T-helper 1 cell treated with Interleukin-12 subunit alpha and Interleukin-12 subunit beta and Interleukin-4 antibody, amounts not matched to agents 30 ng/mL and 1 ng/mL, for 36 hours (primary cell): ENCODE measurements at regions not wholly inside any gene's neighbourhood (a gene's known extent, or its start where the extent isn't known, plus 50 kb on each side); places are given as distances from the start of the nearest gene placed in this dataset.

Experiments used
- intact Hi-C: fragments of 100-400 bp; cut with micrococcal nuclease; formaldehyde crosslinking; loops from one replicate; pipeline ENCODE4 v1.15.1; 2024

GRCh38 chr4:65126200-65126599 lies 544.1 kb downstream of the EPHA5 start:
- intact Hi-C loops = no loop called here

- intact Hi-C loops = no loop called here
Measured at GRCh38 chr4:65120287-65120686, 550.0 kb downstream of the EPHA5 start.

GRCh38 chr4:65102419-65102818 lies 567.9 kb downstream of the EPHA5 start:
- intact Hi-C loops = no loop called here

- intact Hi-C loops = no loop called here
Measured at GRCh38 chr4:65096630-65097029, 573.7 kb downstream of the EPHA5 start.

GRCh38 chr4:65089666-65090065 lies 580.6 kb downstream of the EPHA5 start:
- intact Hi-C loops = no loop called here

- intact Hi-C loops = no loop called here
Measured at GRCh38 chr4:65083076-65083475, 587.2 kb downstream of the EPHA5 start.

- intact Hi-C loops = no loop called here
Measured at GRCh38 chr4:65071564-65071963, 598.7 kb downstream of the EPHA5 start.

GRCh38 chr4:65069177-65069576 lies 601.1 kb downstream of the EPHA5 start:
- intact Hi-C loops = no loop called here

- intact Hi-C loops = no loop called here
Measured at GRCh38 chr4:65066106-65066505, 604.2 kb downstream of the EPHA5 start.

- intact Hi-C loops = no loop called here
Measured at GRCh38 chr4:65063601-65064000, 606.7 kb downstream of the EPHA5 start.

GRCh38 chr4:65050786-65051185 lies 619.5 kb downstream of the EPHA5 start:
- intact Hi-C loops = no loop called here

GRCh38 chr4:65046192-65047133 lies 623.8 kb downstream of the EPHA5 start:
- intact Hi-C loops = no loop called here

GRCh38 chr4:65033899-65034298 lies 624.6 kb upstream of the TECRL start:
- intact Hi-C loops = no loop called here

- intact Hi-C loops = no loop called here
Measured at GRCh38 chr4:65028592-65028991, 619.3 kb upstream of the TECRL start.

GRCh38 chr4:65023883-65024670 lies 614.8 kb upstream of the TECRL start:
- intact Hi-C loops = no loop called here

GRCh38 chr4:65023081-65023480 lies 613.8 kb upstream of the TECRL start:
- intact Hi-C loops = no loop called here

GRCh38 chr4:65021737-65022136 lies 612.5 kb upstream of the TECRL start:
- intact Hi-C loops = no loop called here

GRCh38 chr4:65021149-65021548 lies 611.9 kb upstream of the TECRL start:
- intact Hi-C loops = no loop called here

- intact Hi-C loops = no loop called here
Measured at GRCh38 chr4:65019775-65020174, 610.5 kb upstream of the TECRL start.

- intact Hi-C loops = no loop called here
Measured at GRCh38 chr4:65018313-65018712, 609.1 kb upstream of the TECRL start.

- intact Hi-C loops = no loop called here
Measured at GRCh38 chr4:65014078-65014477, 604.8 kb upstream of the TECRL start.

- intact Hi-C loops = no loop called here
Measured at GRCh38 chr4:65007841-65008439, 598.7 kb upstream of the TECRL start.
